SH-SY5Y (cell line): ENCODE measurements at regions not wholly inside any gene's neighbourhood (a gene's known extent, or its start where the extent isn't known, plus 50 kb on each side); places are given as distances from the start of the nearest gene placed in this dataset.

Experiments
- GATA2 ChIP-seq: IDR thresholded peaks from 2 replicates; pipeline ENCODE4 v1.6.1; 2011; ENCODE audit warnings: mild to moderate bottlenecking, low read depth, low read length
- GATA3 ChIP-seq: IDR thresholded peaks from 2 replicates; pipeline ENCODE4 v1.6.1; 2011; ENCODE audit warnings: low read depth, mild to moderate bottlenecking, low read length, moderate library complexity

GRCh38 chr5:73381590-73382400 lies 66.8 kb downstream of the FOXD1 start:
- TF ChIP-seq GATA3, result no peak
- TF ChIP-seq GATA2, result no peak
